Mesenchymal stem cell (in vitro differentiated cells and primary cell): ENCODE measurements at regions not wholly inside any gene's neighbourhood (a gene's known extent, or its start where the extent isn't known, plus 50 kb on each side); places are given as distances from the start of the nearest gene placed in this dataset.

Experiments
- DNase-seq: peaks from one replicate; pipeline ENCODE4 v3.0.0-alpha.2; 2013
- H2AFZ ChIP-seq: one replicate; pipeline ENCODE4 v1.6.1; 2013; ENCODE audit warnings: low read depth, mild to moderate bottlenecking, control low read depth, inconsistent platforms, low read length, moderate library complexity
- H2AK5ac ChIP-seq: 2 replicates; pipeline ENCODE4 v1.6.1; 2013; ENCODE audit warnings: low read length, moderate library complexity, mild to moderate bottlenecking, inconsistent platforms; ENCODE audit not compliant: severe bottlenecking
- H2BK120ac ChIP-seq: one replicate; pipeline ENCODE4 v1.6.1; 2013; ENCODE audit warnings: low read depth, mild to moderate bottlenecking, inconsistent platforms, low read length, moderate library complexity
- H2BK12ac ChIP-seq, 2 experiments: one replicate each; pipeline ENCODE4 v1.6.1; 2013; ENCODE audit warnings: inconsistent platforms in 2 of 2, low read length in 2 of 2, mild to moderate bottlenecking in 2 of 2, moderate library complexity in 2 of 2, control low read depth in 1 of 2
- H2BK15ac ChIP-seq: one replicate; pipeline ENCODE4 v1.6.1; 2013; ENCODE audit warnings: mild to moderate bottlenecking, low read depth, inconsistent platforms; ENCODE audit not compliant: poor library complexity, severe bottlenecking
- H2BK5ac ChIP-seq: 2 replicates; pipeline ENCODE4 v1.6.1; 2013; ENCODE audit warnings: low read depth, mild to moderate bottlenecking, low read length, control low read depth, inconsistent platforms; ENCODE audit not compliant: poor library complexity, severe bottlenecking
- H3K14ac ChIP-seq, 2 experiments: one replicate each; pipeline ENCODE4 v1.6.1; 2013; ENCODE audit warnings: inconsistent platforms in 2 of 2, low read length in 2 of 2, control low read depth in 1 of 2, mild to moderate bottlenecking in 1 of 2, moderate library complexity in 1 of 2
- H3K18ac ChIP-seq, 2 experiments: one replicate each; pipeline ENCODE4 v1.6.1; 2013; ENCODE audit warnings: inconsistent platforms in 2 of 2, low read length in 2 of 2, control low read depth in 1 of 2, low read depth in 1 of 2, mild to moderate bottlenecking in 1 of 2
- H3K23ac ChIP-seq, 2 experiments: one replicate each; pipeline ENCODE4 v1.6.1; 2013; ENCODE audit warnings: inconsistent platforms in 2 of 2, low read length in 2 of 2, mild to moderate bottlenecking in 2 of 2, moderate library complexity in 2 of 2, control low read depth in 1 of 2
- H3K27ac ChIP-seq: 2 replicates; pipeline ENCODE4 v1.5.1; 2013; ENCODE audit warnings: mild to moderate bottlenecking, moderate library complexity, low read length, control low read depth, inconsistent platforms; ENCODE audit not compliant: poor library complexity, severe bottlenecking
- H3K27me3 ChIP-seq, 2 experiments: 2 replicates each; pipeline versions ENCODE4 v1.6.1 to v1.7.0; 2013; ENCODE audit warnings: low read length in 2 of 2, mild to moderate bottlenecking in 2 of 2, moderate library complexity in 2 of 2, control low read depth in 1 of 2, inconsistent platforms in 1 of 2; ENCODE audit not compliant: control insufficient read depth in 1 of 2, insufficient read depth in 1 of 2
- H3K36me3 ChIP-seq, 2 experiments: 2 replicates each; pipeline versions ENCODE4 v1.6.1 to v1.7.0; 2013; ENCODE audit warnings: low read length in 2 of 2, control low read depth in 1 of 2, inconsistent platforms in 1 of 2, low read depth in 1 of 2, mild to moderate bottlenecking in 1 of 2; ENCODE audit not compliant: insufficient read depth in 2 of 2, control insufficient read depth in 1 of 2
- H3K4ac ChIP-seq, 2 experiments: one replicate each; pipeline ENCODE4 v1.6.1; 2013; ENCODE audit warnings: inconsistent platforms in 2 of 2, low read length in 2 of 2, mild to moderate bottlenecking in 2 of 2, moderate library complexity in 2 of 2, control low read depth in 1 of 2, low read depth in 1 of 2
- H3K4me1 ChIP-seq: 2 replicates; pipeline ENCODE4 v1.6.1; 2013; ENCODE audit warnings: low read depth, low read length, control low read depth; ENCODE audit not compliant: control insufficient read depth, insufficient read depth
- H3K4me2 ChIP-seq: 2 replicates; pipeline ENCODE4 v1.6.1; 2013; ENCODE audit warnings: low read length, mild to moderate bottlenecking, inconsistent platforms; ENCODE audit not compliant: poor library complexity, severe bottlenecking
- H3K4me3 ChIP-seq, 2 experiments: 2 replicates each; pipeline versions ENCODE4 v1.5.1 to v1.7.0; 2013; ENCODE audit warnings: low read length in 2 of 2, mild to moderate bottlenecking in 2 of 2, control low read depth in 1 of 2, low read depth in 1 of 2; ENCODE audit not compliant: insufficient read depth in 1 of 2
- H3K79me1 ChIP-seq: replicated peaks from 2 replicates; pipeline ENCODE4 v1.6.1; 2013; ENCODE audit warnings: mild to moderate bottlenecking, control low read depth, low read length, inconsistent platforms; ENCODE audit not compliant: poor library complexity, severe bottlenecking
- H3K9ac ChIP-seq: 2 replicates; pipeline ENCODE4 v1.7.0; 2013; ENCODE audit warnings: mild to moderate bottlenecking, low read length, moderate library complexity
- H3K9me3 ChIP-seq: 2 replicates; pipeline ENCODE4 v1.7.0; 2013; ENCODE audit warnings: mild to moderate bottlenecking, low read length; ENCODE audit not compliant: control insufficient read depth
- H4K8ac ChIP-seq: one replicate; pipeline ENCODE4 v1.6.1; 2013; ENCODE audit warnings: inconsistent platforms, mild to moderate bottlenecking, low read length, moderate library complexity
- H4K91ac ChIP-seq: one replicate; pipeline ENCODE4 v1.6.1; 2013; ENCODE audit warnings: mild to moderate bottlenecking, low read length, inconsistent platforms
- WGBS: methylation state at CpG from one replicate; pipeline ENCODE4 v1.1.7; 2013; ENCODE audit warnings: mixed read lengths; 5-methylcytosine and 5-hydroxymethylcytosine counted together

- Histone ChIP-seq H2BK120ac (no peak overlapping the region), H3K18ac (no peak overlapping the region), H3K4me3 (no peak overlapping the region), H2BK12ac (no peak overlapping the region), H3K79me1 (no peaks in the 10 kb centered on the region), H4K91ac (no peak overlapping the region), H3K9ac (no peak overlapping the region), H2BK15ac (no peak overlapping the region), H3K4ac (no peak overlapping the region), H3K4me1 (no peaks in the 10 kb centered on the region), H3K23ac (no peak overlapping the region), H3K9me3 (no peaks in the 10 kb centered on the region), H2AK5ac (no peak overlapping the region), H3K36me3 (no peaks in the 10 kb centered on the region), H3K4me2 (no peak overlapping the region), H2AFZ (no peak overlapping the region), H3K14ac (no peak overlapping the region), H4K8ac (no peak overlapping the region), H3K27ac (no peak overlapping the region), H2BK5ac (no peak overlapping the region), H3K27me3 (no peaks in the 10 kb centered on the region)
- no peak for DNase-seq
- 100% methylated on average over 1 of the region's 4 CpGs for WGBS
These were observed 281.0 kb upstream of the SOX11 start for GRCh38 chr2:5410991-5411700.

GRCh38 chr2:5412001-5412400, 280.2 kb upstream of the SOX11 start:
- Histone ChIP-seq H2BK15ac (no peak overlapping the region), H2AK5ac (no peak overlapping the region), H3K23ac (no peak overlapping the region), H3K79me1 (no peaks in the 10 kb centered on the region), H4K91ac (no peak overlapping the region), H2BK5ac (no peak overlapping the region), H3K36me3 (no peaks in the 10 kb centered on the region), H2BK120ac (no peak overlapping the region), H3K4me3 (no peak overlapping the region), H3K9me3 (no peaks in the 10 kb centered on the region), H3K27ac (no peak overlapping the region), H3K27me3 (no peaks in the 10 kb centered on the region), H3K9ac (no peak overlapping the region), H3K14ac (no peak overlapping the region), H3K4me2 (no peak overlapping the region), H4K8ac (no peak overlapping the region), H2BK12ac (no peak overlapping the region), H2AFZ (no peak overlapping the region), H3K18ac (no peak overlapping the region), H3K4ac (no peak overlapping the region), H3K4me1 (no peaks in the 10 kb centered on the region)
- DNase-seq: no peak
- WGBS: 98% methylated on average over 3 of the region's 4 CpGs

DNA sequence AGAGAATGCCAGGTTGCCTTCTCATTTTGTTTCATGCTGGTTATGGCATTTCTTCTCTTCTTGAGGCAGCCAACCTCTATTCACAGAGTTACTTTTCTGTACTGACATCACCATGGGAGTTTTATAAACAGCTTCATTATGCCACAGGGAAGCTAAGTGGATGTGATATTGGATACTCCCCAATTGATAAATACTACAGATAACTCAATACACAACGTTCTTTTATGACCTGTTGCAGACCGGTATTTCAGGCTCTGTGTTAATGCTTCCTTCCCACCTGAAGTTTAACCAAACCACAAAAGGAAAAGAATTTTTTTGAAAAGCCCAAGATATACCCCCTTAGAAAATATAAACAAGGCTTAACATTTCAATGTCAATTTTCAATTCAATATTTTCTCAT, 258.3 kb upstream of the SOX11 start:
- Histone ChIP-seq H3K36me3 (no peaks in the 10 kb centered on the region), H3K23ac (no peak overlapping the region), H3K27ac (no peak overlapping the region), H4K8ac (no peak overlapping the region), H2BK12ac (no peak overlapping the region), H3K9ac (no peak overlapping the region), H2BK5ac (no peak overlapping the region), H2AK5ac (no peak overlapping the region), H3K18ac (no peak overlapping the region), H2AFZ (no peak overlapping the region), H4K91ac (no peak overlapping the region), H3K14ac (no peak overlapping the region), H3K9me3 (no peaks in the 10 kb centered on the region), H2BK15ac (no peak overlapping the region), H3K4ac (no peak overlapping the region), H3K27me3 (no peaks in the 10 kb centered on the region), H2BK120ac (no peak overlapping the region), H3K4me3 (no peak overlapping the region), H3K4me1 (no peaks in the 10 kb centered on the region), H3K79me1 (no peaks in the 10 kb centered on the region), H3K4me2 (no peak overlapping the region)
- WGBS: 84% methylated on average over 2 of the region's 2 CpGs
- DNase-seq: no peak

GRCh38 chr2:5437375-5437774, 254.8 kb upstream of the SOX11 start:
- Histone ChIP-seq H2AK5ac (no peak overlapping the region), H3K4me1 (no peaks in the 10 kb centered on the region), H2BK120ac (no peak overlapping the region), H3K14ac (no peak overlapping the region), H3K27ac (no peak overlapping the region), H3K4me3 (no peak overlapping the region), H2BK15ac (no peak overlapping the region), H3K23ac (no peak overlapping the region), H3K9me3 (no peaks in the 10 kb centered on the region), H2BK12ac (no peak overlapping the region), H3K4ac (no peak overlapping the region), H3K36me3 (no peaks in the 10 kb centered on the region), H3K18ac (no peak overlapping the region), H3K9ac (no peak overlapping the region), H2AFZ (no peak overlapping the region), H4K8ac (no peak overlapping the region), H3K4me2 (no peak overlapping the region), H2BK5ac (no peak overlapping the region), H3K79me1 (no peaks in the 10 kb centered on the region), H4K91ac (no peak overlapping the region), H3K27me3 (no peaks in the 10 kb centered on the region)
- no peak for DNase-seq
- 63% methylated on average over 1 of the region's 4 CpGs for WGBS
